DND-41 (cell line): ENCODE measurements at regions not wholly inside any gene's neighbourhood (a gene's known extent, or its start where the extent isn't known, plus 50 kb on each side); places are given as distances from the start of the nearest gene placed in this dataset.

ENCODE experiments used
- ATAC-seq: fragments of 200-7000 bp; cut with Tn5 transposase; 3 replicates; pipeline ENCODE4 v1.9.1; 2021; ENCODE audit warnings: low read depth; ENCODE audit not compliant: insufficient read depth
- DNase-seq: peaks from one replicate; pipeline ENCODE4 v3.0.0-alpha.2; 2020
- H2AFZ ChIP-seq: 2 replicates; pipeline ENCODE4 v1.6.0; 2012; ENCODE audit warnings: low read depth, low read length
- H3K27ac ChIP-seq: 2 replicates; pipeline ENCODE4 v1.5.1; 2012; ENCODE audit warnings: low read length, inconsistent platforms
- H3K27me3 ChIP-seq: fragments of 200-600 bp; sonication (generic); 2 replicates; pipeline ENCODE4 v1.6.0; 2012; ENCODE audit warnings: low read length, mild to moderate bottlenecking, inconsistent platforms; ENCODE audit not compliant: insufficient read depth, poor library complexity
- H3K36me3 ChIP-seq: 2 replicates; pipeline ENCODE4 v1.5.1; 2012; ENCODE audit warnings: low read length, inconsistent platforms; ENCODE audit not compliant: insufficient read depth
- H3K4me1 ChIP-seq: 2 replicates; pipeline ENCODE4 v1.5.1; 2012; ENCODE audit warnings: mild to moderate bottlenecking, low read length; ENCODE audit not compliant: insufficient read depth
- H3K4me2 ChIP-seq: 2 replicates; pipeline ENCODE4 v1.6.0; 2012; ENCODE audit warnings: mild to moderate bottlenecking, moderate library complexity, low read length, inconsistent platforms; ENCODE audit not compliant: insufficient read depth
- H3K4me3 ChIP-seq, 2 experiments: fragments of 200-600 bp in 1 of 2; shearing (Covaris generic) in 1 of 2; 2 replicates each; pipeline ENCODE4 v1.5.1; 2012 to 2016; ENCODE audit warnings: inconsistent platforms in 2 of 2, low read length in 2 of 2, mild to moderate bottlenecking in 2 of 2, low read depth in 1 of 2, moderate library complexity in 1 of 2
- H3K79me2 ChIP-seq: 2 replicates; pipeline ENCODE4 v1.6.0; 2012; ENCODE audit warnings: low read length, inconsistent platforms; ENCODE audit not compliant: insufficient read depth
- H3K9ac ChIP-seq: 2 replicates; pipeline ENCODE4 v1.6.0; 2012; ENCODE audit warnings: low read depth, mild to moderate bottlenecking, inconsistent platforms, low read length, moderate library complexity
- H3K9me3 ChIP-seq: 2 replicates; pipeline ENCODE4 v1.5.1; 2012; ENCODE audit warnings: low read length, moderate library complexity, mild to moderate bottlenecking, inconsistent platforms; ENCODE audit not compliant: insufficient read depth, severe bottlenecking
- H4K20me1 ChIP-seq: 2 replicates; pipeline ENCODE4 v1.6.0; 2012; ENCODE audit warnings: low read length; ENCODE audit not compliant: insufficient read depth
- EZH2 ChIP-seq: IDR thresholded peaks from 3 replicates; pipeline ENCODE4 v1.6.1; 2012; ENCODE audit warnings: borderline replicate concordance, low read depth, mild to moderate bottlenecking, moderate library complexity, low read length, inconsistent platforms; ENCODE audit not compliant: severe bottlenecking
- TF ChIP-seq, protein P1 (sequence below): IDR thresholded peaks from 2 replicates; pipeline ENCODE4 v1.5.1; 2012; ENCODE audit warnings: borderline replicate concordance, low read length, moderate library complexity, mild to moderate bottlenecking; ENCODE audit not compliant: poor library complexity, severe bottlenecking; ENCODE audit errors: extremely low read depth

GRCh38 chr20:24395151-24395550, 74.3 kb upstream of the SYNDIG1 start:
- no peaks in the 10 kb centered on the region for H3K27me3 ChIP-seq
- H3K27ac ChIP-seq, result no peak overlapping the region
- no peaks in the 10 kb centered on the region for H3K79me2 ChIP-seq
- no peaks in the 10 kb centered on the region for H4K20me1 ChIP-seq
- no peak for ATAC-seq
- no peaks in the 10 kb centered on the region for H3K9me3 ChIP-seq
- no peak overlapping the region for H3K4me2 ChIP-seq
- no peak for TF ChIP-seq EZH2
- TF ChIP-seq, protein P1, sequence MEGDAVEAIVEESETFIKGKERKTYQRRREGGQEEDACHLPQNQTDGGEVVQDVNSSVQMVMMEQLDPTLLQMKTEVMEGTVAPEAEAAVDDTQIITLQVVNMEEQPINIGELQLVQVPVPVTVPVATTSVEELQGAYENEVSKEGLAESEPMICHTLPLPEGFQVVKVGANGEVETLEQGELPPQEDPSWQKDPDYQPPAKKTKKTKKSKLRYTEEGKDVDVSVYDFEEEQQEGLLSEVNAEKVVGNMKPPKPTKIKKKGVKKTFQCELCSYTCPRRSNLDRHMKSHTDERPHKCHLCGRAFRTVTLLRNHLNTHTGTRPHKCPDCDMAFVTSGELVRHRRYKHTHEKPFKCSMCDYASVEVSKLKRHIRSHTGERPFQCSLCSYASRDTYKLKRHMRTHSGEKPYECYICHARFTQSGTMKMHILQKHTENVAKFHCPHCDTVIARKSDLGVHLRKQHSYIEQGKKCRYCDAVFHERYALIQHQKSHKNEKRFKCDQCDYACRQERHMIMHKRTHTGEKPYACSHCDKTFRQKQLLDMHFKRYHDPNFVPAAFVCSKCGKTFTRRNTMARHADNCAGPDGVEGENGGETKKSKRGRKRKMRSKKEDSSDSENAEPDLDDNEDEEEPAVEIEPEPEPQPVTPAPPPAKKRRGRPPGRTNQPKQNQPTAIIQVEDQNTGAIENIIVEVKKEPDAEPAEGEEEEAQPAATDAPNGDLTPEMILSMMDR, result no peak
- peaks cover 8% of the 10 kb centered on the region for H3K4me1 ChIP-seq
- no peak overlapping the region for H2AFZ ChIP-seq
- DNase-seq, result no peak
- no peaks in the 10 kb centered on the region for H3K36me3 ChIP-seq
- no peak overlapping the region for H3K9ac ChIP-seq
- no peak overlapping the region for H3K4me3 ChIP-seq

- H3K9me3 ChIP-seq, result no peaks in the 10 kb centered on the region
- ATAC-seq (no peak), DNase-seq (no peak)
- no peak overlapping the region for H2AFZ ChIP-seq
- no peaks in the 10 kb centered on the region for H3K79me2 ChIP-seq
- no peaks in the 10 kb centered on the region for H3K27me3 ChIP-seq
- H3K4me3 ChIP-seq, result no peak overlapping the region
- H4K20me1 ChIP-seq, result no peaks in the 10 kb centered on the region
- no peak overlapping the region for H3K27ac ChIP-seq
- no peaks in the 10 kb centered on the region for H3K36me3 ChIP-seq
- H3K4me1 ChIP-seq, result peaks cover 20% of the 10 kb centered on the region
- no peak overlapping the region for H3K4me2 ChIP-seq
- H3K9ac ChIP-seq, result no peak overlapping the region
- no peak for TF ChIP-seq EZH2
Observed at GRCh38 chr20:24393903-24394302, 75.5 kb upstream of the SYNDIG1 start.

- peaks cover 27% of the 10 kb centered on the region for H3K4me1 ChIP-seq
- no peaks in the 10 kb centered on the region for H3K27me3 ChIP-seq
- no peak overlapping the region for H3K27ac ChIP-seq
- ATAC-seq (no peak), DNase-seq (no peak)
- H3K9me3 ChIP-seq, result no peaks in the 10 kb centered on the region
- no peaks in the 10 kb centered on the region for H3K36me3 ChIP-seq
- H3K9ac ChIP-seq, result no peak overlapping the region
- H3K4me2 ChIP-seq, result no peak overlapping the region
- no peak overlapping the region for H3K4me3 ChIP-seq
- no peaks in the 10 kb centered on the region for H3K79me2 ChIP-seq
- TF ChIP-seq, protein P1, result no peak
- TF ChIP-seq EZH2, result no peak
- H2AFZ ChIP-seq, result no peak overlapping the region
- no peaks in the 10 kb centered on the region for H4K20me1 ChIP-seq
Observed at GRCh38 chr20:24392612-24393011, 76.8 kb upstream of the SYNDIG1 start.

DNA sequence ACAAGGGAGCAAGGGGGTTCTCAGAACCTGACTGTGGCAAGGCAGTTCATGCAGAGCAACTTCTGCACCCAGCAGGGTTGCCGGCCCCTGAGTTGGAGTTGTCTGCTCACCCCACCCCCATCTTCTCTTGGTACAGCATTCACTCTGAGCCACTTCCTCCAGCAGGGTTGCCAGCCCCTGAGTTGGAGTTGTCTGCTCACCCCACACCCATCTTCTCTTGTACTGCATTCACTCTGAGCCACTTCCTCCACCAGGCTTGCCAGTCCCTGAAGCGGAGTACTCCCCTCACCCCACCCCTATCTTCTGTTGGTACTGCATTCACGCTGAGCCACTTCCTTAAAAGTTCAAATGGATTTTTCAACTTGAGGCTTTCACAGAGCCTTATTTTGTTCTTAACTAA, 79.7 kb upstream of the SYNDIG1 start:
- Histone ChIP-seq H3K79me2 (no peaks in the 10 kb centered on the region), H2AFZ (peak overlapping the region; percentile 74), H3K27ac (peak overlapping the region; percentile 94), H3K4me3 (peak overlapping the region in 1 of 2 experiments; percentile 10; a peak in 2 of 4 replicates), H3K36me3 (no peaks in the 10 kb centered on the region), H3K9ac (peak overlapping the region; percentile 50), H3K4me1 (peaks cover 27% of the 10 kb centered on the region), H4K20me1 (no peaks in the 10 kb centered on the region), H3K4me2 (peak overlapping the region; percentile 48), H3K27me3 (no peaks in the 10 kb centered on the region), H3K9me3 (no peaks in the 10 kb centered on the region)
- TF ChIP-seq, protein P1, result peak; percentile 38
- no peak for TF ChIP-seq EZH2
- peak; percentile 99 for ATAC-seq
- DNase-seq, result peak; percentile 96
